NCI-H2171 (cell line): ENCODE measurements at regions not wholly inside any gene's neighbourhood (a gene's known extent, or its start where the extent isn't known, plus 50 kb on each side); places are given as distances from the start of the nearest gene placed in this dataset.
"Not testable (repeated sequence)": the region's sequence is repeated elsewhere in the genome, so short reads cannot be mapped to it uniquely, and the experiment has no call there.

ENCODE experiments used
- DNase-seq: peaks from one replicate; lab custom pipeline; 2025; lab: John Stamatoyannopoulos, UW

DNA sequence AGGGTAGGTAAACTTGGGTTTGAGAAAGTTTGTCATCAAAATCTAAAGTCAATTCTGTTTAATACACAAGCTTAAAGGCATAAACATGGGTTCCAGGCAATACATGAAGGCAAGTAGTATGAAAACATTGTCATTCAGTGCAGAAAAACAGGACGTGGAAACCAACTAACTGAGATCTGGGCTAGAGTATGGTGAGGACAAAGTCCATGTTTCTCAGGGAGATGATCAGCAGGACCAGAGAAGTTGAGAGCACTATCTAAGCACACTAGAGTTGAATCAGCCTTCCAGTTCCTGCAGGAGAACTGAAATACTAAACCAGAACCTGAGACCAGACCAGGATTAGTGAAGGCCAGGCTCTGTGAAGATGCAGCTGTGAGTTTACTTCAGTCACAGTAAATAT is 302.8 kb upstream of the CRIM1 start:
- no peak for DNase-seq

DNA sequence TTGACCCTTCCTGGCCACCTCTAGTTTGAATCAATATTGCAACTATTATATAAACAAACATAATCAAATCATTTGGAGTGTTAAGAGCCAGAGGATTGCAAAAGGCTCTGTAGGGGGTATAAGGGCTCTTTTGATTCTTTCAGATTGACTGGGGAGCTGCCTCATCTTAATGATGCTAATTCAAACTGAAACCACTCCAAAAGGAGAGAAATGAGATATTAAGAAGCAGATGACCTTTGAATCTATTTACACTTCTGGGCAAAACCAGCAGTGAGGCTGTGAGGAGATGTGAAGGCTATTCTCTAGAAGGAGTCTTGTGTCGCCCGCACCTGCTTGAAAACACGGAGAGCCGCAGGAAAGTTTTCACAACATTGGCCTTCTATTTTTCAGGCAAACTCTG is 311.2 kb upstream of the CRIM1 start:
- DNase-seq: no peak

DNA sequence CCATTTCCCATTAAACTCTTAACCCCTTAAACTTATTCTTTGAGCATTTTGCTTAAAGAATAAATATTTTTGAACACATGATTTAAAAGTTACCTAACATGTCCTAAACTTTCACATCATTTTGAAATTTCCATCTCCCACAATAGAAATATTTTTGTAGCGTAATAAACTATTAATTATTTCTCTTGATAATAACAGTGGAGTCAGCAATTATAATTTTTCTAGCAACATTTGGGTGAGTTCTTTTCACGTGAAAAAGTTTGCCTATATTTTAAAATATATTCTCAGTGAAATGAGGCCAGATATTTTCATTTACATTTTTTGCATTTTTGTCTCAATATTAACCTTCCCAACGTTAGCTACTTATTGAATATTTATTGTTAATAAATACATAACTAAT is 320.4 kb upstream of the CRIM1 start:
- no peak for DNase-seq

DNA sequence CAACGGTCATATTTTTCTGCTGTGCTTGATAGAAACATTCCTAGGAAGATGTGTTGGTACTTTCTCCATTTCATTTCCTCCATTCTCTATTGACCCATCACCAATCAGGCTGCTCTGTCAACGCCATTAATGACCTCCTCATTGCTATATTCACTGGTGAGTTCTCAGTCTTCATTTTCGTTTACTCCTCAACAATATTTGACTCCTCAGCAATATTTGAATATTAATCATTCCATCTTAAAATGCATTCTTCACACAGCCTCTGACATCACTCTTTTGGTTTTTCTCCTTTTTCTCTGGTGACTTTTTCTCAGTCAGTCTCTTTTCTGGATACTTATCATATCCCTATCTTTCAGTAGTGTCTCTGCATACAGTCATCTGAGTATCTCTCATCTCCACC is 323.5 kb upstream of the CRIM1 start:
- no peak for DNase-seq

DNA sequence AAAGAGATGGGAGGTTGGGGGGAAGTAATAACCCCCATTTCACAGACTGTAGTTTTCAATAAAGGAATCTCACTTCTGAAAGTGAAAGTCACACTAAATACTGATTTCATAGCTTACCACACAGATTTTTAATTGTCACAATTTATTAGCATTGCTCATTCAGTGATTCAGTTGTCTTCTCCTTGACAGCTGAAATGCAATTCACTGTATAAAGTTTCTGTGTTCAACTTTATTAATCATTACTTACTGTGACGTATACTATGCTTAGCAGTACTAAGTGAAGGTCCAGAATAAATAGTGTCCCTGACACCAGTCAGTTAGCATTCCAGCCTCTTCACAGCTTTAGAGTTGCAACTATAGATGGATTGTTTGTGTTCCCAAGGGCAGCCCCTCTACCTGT is 324.1 kb upstream of the CRIM1 start:
- DNase-seq: no peak

DNA sequence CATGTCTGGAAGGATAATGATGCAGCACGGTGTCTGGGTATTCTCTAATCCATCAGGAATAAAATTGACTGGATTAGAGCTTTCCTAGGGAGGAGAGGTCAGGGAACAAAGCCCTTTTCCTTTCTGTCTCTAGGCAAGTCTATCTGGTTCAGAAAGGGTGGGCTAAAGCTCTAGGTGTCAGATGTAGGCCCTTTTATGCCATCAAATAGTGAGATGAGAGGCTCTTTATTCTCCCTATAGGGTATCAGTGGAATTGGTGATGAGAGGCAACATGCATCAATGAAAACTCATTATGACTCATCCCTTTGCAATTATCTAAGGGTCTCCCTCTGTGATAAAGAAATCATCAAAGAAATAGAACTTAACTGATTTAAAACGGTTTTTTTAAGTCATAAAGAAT is 328.0 kb upstream of the CRIM1 start:
- no peak for DNase-seq

DNA sequence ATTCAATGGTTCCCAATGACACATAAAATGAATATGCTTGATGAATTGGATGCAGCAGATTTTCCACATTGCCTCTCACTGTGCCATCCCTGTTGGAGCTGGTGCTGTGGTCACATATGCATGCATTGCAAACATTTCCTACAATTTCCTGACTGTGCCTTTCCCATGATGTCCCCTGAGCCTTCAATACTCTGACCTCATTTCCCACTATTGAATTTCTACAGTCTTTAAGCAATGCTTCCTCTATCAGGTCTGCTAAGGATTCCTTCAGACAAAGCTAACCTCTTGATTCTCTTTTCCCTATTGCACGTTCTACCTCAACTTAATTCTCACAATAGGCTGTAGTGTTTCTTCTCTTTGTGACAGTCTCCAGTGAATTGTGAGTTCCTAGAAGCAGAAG is 342.5 kb upstream of the CRIM1 start:
- DNase-seq: no peak

DNA sequence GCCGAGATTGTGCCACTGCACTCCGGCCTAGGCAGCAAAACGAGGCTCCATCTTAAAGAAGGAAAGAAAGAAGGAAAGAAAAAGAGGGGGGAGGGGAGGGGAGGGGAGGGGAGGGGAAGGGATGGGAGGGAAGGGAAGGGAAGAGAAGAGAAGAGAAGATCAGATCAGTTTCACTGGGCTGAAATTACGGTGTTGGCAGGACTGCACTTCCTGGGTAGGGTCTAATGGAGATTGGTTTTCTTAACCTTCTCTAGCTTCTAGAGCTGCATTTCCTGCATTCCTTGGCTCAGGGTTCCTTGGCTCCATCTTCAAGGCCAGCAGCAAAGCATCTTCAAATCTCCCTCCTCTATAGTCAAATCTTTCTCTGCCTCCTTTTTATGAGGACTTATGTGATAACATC is 349.1 kb upstream of the CRIM1 start:
- no peak for DNase-seq

DNA sequence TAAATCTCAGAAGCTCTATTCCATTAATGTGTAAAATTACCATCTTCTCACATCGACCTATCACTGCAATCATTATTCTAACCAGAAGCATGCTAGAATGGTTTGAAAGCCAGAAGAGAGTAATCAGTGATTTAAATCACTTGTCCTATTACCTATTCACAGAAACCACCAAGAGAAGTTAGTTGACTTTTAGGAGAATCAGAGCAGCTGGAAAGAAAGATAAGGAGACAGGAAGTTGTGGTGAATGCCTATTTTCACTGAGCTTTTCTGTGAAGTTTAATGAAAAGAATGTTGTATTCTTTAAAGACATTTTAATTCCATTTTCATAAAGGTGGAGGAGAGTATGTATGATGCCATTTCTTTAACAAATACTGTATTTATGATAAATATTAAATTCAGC is 352.6 kb upstream of the CRIM1 start:
- DNase-seq: no peak

DNA sequence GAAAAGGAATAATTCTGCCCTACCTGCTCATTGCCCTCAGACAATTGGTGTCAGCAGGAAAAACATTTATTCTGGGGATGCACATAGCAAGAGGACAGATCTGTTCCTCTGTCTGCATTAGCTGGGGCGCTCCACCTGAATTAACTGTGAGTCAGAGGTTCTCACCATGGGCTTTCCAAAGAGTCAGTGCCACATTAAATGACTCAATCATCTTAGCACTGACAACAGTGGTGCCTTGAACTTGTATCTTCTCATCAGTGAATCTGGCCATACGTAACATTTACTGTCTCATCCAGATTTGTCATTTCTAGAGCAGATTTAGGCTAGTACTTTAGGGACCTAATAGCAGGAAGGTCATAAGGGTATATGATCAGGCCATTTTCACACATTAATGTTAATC is 358.1 kb upstream of the CRIM1 start:
- DNase-seq: no peak

DNA sequence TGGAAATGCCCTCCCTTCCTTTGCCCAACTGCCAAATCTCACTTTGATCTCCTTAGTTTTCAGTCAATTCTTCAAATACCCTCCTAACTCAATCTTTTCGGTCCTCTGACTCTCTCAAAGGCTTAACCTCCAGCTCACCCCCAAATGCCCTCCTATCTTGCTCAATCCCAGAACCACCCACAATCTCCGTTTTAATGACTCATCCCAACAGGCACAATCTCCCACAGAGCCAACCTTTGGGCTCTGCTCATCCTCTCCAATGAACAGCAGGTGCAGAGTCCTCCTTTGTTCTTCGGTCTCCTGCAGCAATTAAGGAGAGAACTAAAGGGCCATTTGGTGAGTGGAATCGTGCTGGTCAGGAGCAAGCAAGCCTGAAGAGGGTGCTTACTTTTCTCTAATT is 366.1 kb upstream of the CRIM1 start:
- no peak for DNase-seq

DNA sequence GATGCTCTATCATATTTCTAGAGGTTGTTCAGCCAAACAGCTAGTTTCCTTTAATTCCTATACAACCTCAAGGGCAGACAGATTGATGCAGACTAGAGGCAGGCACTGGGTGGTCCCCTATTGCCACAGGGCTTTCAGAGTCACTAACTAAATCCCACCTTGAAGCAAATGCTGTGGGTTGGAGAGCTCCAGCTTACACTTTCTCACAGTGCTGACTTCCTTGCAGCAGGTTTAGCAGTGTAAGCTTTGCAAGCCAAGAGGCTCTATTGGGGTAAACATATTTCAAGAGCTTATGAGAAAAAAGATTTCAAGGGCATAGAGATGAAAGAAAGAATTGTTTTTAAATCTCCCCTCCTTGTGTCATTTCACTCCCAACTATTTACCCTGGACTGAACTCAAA is 366.5 kb upstream of the CRIM1 start:
- DNase-seq: no peak

DNA sequence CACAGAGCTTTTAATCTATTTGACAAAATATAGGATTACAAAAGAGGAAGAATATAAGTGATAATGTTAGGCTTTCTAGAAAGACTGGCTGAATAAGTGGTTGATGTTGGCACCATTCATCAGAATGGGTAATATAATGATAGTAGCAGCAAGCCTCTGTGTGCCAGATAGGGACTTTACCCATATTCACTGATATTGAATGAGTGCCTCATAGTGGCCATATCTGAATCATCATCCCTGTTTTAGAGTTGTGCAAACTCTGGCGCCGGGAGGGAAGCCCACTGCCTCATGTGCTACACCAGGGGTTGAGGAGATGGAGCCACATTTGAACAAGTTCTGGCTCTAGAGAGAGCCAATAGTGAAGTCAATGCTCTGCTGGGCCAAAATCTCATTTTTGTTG is 368.7 kb upstream of the CRIM1 start:
- no peak for DNase-seq

DNA sequence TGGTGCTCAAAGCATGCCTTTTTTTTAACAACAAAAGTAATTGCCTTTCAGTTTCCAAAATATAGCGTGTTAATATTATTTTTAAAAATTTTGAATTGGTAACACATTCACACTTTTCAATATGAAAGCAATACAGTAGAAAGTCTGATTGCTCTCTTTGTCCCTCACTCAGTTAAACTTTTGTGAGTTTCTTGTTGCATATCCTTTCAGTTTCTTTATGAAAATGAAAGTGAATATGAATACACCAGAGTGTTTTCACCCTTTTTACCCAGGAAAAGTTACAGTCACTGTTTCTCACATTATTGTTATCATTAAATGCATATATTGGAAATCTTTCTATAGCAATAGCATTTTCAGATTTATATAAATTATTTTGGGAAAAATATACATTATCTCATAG is 377.4 kb upstream of the CRIM1 start:
- DNase-seq: no peak

DNA sequence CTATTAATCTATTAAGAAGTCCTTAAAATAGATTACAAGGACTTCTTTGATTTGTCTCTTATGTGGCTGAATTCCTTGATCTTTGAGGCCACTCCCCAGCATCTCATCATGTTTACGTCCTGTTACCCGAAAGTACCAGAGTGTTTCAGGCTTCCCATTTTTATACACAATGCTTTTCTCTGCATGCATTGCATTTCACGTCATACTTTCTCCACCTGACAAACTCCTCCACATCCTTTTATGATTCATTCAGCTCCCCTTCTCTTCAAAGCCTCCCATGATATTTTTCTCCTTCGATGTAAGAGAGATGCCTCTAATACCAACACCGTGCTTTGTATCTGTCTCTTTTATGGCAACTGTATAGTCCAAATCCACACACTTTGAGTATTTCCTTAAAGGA is 379.0 kb upstream of the CRIM1 start:
- no peak for DNase-seq

DNA sequence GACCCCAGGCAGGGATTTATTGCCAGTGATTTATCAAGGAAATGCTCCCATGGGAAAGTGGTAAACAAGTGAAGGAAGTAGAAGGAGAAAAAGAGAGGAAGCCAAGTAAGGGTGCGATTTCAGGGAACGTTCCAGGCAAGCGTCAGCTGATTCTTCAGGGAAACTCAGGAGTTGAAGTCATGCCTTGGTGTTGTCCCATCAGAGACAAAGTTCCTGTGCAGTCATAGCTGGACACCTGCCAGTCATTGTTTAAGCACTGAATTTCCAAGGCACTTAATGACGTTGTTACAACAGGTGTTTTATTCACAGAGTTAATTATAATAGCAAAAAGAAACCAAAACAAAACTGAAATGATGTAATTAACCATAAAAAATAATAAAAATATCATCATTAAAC is 381.8 kb upstream of the CRIM1 start:
- no peak for DNase-seq

DNA sequence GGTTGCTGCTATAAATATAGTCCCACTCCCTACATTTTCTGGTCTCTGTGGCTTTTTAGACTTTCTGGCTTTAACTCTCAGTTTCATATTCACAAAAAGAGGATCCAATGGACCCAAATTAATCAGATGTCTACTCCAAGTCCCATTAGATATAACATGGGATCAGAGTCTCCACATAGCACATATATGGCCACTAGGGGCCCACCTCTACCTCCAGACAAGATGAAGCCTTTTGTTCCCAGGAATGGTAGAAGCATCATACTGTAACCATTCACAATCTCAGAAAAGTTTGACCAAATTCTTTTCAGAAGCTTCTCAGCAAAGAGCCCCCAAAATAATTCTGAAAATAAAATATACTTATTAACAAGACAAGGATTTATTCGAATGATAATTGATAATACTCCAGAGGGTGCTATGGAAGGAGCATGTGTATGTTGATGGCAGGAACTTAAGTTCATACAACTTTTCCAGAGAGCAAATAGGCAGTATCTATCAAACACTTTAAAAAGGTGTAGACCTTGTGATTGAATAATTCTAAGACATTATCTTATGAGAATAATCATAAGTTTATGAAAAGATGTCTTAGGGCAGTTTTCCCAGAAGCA is 382.3 kb upstream of the CRIM1 start:
- DNase-seq: no peak

DNA sequence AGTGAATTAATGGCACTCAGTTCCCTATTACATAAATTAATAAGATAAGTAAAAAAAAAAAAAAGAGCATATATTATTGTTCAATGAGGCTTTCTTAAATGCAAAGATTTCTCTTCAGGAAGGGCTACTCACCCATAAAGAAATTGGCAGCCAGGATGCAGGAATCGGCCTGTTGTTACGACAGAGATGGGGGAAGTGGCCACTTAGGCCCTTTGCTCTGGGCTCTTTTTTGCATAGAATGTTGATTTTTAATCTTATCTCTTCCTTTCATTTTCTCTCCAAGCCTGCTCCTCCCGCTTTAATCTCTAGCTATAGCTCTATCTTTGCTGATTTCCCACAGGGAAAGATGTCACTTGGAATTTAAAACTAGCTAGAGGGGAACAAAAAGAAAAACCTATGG is 391.8 kb upstream of the CRIM1 start:
- DNase-seq: no peak

DNA sequence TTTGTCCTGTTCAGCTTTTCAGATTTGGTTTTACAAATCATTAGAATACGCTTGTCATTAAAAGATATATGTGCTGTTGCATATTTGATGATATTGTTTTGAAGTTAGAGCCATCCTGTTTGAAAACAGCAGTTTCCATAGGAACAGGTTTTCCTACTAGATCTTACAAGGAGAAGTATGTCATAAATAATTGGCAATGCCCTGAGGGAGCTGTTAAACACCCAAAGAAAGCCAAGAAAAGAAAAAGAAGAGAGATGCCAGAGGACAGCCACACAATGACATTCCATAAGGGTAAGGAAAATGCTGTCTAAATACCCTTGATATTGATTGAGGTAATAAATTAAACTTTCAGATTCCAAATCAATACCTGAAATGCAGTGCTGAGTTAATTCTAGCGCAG is 392.2 kb upstream of the CRIM1 start:
- DNase-seq: no peak

DNA sequence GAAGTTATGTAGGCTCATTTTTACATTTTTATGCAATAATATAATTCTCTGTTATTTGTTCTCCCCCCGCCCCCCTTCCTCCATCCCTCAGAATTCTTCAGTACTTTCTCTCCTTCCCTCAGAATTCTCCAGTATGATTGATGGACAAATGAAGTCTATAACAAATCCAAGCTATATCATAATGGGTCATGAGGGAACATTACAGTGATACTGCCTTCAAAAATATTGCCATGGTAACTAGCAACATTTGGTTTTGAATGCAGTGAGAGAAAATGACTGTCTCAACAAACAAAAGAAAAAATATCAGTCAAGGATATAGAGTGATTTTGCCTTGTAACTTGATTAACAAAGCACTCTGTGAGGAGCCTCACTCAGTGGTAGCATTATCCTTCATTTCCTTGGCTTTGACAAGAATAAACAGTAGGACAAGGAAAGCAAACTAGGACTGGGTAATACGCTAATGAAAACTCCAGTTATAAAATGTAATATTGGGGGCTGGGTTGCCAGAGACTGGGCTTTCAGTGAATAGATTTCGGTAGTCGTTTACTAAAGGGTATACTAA is 392.9 kb upstream of the CRIM1 start:
- no peak for DNase-seq

DNA sequence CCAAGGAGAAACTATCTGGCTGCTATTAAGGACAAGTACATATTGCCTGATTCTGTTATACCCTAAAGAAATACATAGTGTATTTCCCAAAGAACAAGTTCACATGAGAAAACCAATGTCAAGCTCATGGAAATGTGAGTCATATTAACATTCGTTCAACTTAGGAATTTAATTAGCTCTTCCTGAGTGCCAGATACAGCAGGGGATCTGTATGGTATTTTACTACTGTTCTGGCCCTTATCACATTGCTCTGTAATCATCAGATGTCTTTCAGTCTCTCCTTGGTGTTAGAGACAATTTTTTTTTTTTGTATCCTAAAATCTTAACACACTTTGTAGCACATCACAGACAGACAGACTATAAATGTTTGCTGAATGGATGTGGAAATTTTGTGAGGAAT is 395.0 kb upstream of the CRIM1 start:
- no peak for DNase-seq

DNA sequence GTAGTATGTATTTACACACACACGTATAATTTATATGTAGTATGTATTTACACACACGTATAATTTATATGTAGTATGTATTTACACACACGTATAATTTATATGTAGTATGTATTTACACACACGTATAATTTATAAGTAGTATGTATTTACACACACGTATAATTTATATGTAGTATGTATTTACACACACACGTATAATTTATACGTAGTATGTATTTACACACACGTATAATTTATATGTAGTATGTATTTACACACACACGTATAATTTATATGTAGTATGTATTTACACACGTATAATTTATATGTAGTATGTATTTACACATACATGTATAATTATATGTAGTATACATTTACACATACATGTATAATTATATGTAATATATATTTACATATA is 398.5 kb upstream of the CRIM1 start:
- DNase-seq: not testable (repeated sequence)

DNA sequence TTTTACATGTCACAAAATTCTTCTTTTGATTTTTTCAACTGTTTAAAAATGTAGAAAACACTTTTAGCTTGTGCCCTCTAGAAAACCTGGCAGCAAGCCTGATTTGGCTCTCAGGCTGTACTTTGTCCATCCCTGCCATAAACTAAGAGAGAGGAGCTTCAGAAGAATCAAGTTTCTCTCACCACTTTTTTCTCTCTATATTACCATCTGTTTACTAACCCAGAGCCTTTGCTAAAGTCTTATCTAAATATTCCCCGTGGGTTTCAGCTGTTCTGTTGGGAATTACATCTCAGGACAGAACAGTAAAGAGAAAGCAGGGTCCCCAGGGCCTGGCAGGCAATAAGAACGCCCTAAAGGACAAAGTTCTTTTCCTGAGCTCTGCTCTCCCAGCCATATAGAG is 409.1 kb upstream of the CRIM1 start:
- DNase-seq: no peak

DNA sequence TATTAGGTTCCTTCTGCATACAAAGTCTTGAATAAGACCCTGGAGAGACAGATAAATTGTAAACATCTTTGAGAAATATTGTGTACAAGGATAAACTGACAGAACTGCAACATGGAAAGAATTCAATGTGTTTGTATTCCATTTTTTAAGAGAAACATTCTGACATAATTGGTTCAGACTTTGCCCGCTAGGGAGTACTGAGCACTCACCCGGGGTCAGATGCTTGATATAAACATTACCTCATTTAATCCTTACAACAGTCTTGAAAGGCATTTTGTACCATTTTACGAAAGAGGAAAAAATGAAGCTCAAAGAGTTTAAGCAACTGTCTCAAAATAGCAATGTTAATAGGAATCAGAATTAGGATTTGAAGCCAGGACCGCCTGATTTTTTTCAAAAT is 416.7 kb upstream of the CRIM1 start:
- DNase-seq: no peak

DNA sequence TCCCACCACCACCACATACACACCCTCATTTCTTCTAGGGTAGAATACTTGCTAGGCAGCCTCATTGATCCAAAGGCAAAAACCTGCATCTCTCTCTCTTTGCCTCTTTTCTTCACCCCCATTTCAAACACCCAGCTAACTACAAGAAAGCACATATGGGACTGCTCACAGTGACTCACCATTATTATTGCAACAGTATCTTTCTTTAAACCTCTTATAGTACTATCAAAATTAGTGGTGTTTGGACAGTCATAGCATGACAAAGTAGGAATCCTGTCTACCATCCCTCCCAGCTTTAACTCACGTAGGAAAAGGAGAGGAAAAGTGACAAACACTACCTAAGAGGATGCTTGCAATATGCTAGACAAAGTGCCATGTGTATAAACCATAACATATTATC is 422.5 kb upstream of the CRIM1 start:
- no peak for DNase-seq
